ENCODE measurements at regions not wholly inside any gene's neighbourhood (a gene's known extent, or its start where the extent isn't known, plus 50 kb on each side); places are given as distances from the start of the nearest gene placed in this dataset.

GRCh38 chr2:217689053-217689452 is 313.7 kb downstream of the TNS1 start:
- DNase-seq (ENCODE audit: low read depth) = no peak

- DNase-seq (ENCODE audit: low read depth) = no peak
Measured at GRCh38 chr2:217688494-217688893, 314.3 kb downstream of the TNS1 start.

- DNase-seq (ENCODE audit: low read depth) = no peak
Measured at GRCh38 chr2:217687771-217688170, 315.0 kb downstream of the TNS1 start.

- DNase-seq (ENCODE audit: low read depth) = peak; percentile 99
Measured at GRCh38 chr2:217685255-217685605, 317.6 kb downstream of the TNS1 start.

GRCh38 chr2:217684431-217685254 is 318.2 kb downstream of the TNS1 start:
- DNase-seq (ENCODE audit: low read depth) = no peak

- no peak for DNase-seq (ENCODE audit: low read depth)
Measured at GRCh38 chr2:217683106-217683870, 319.5 kb downstream of the TNS1 start.

- no peak for DNase-seq (ENCODE audit: low read depth)
Measured at GRCh38 chr2:217681791-217682190, 321.0 kb downstream of the TNS1 start.

GRCh38 chr2:217680381-217680780 is 322.4 kb downstream of the TNS1 start:
- DNase-seq (ENCODE audit: low read depth) = no peak

- DNase-seq (ENCODE audit: low read depth) = no peak
Measured at GRCh38 chr2:217673627-217674026, 329.2 kb downstream of the TNS1 start.

GRCh38 chr2:217672472-217672871 is 330.3 kb downstream of the TNS1 start:
- no peak for DNase-seq (ENCODE audit: low read depth)

GRCh38 chr2:217671871-217672270 is 330.9 kb downstream of the TNS1 start:
- DNase-seq (ENCODE audit: low read depth) = no peak

- no peak for DNase-seq (ENCODE audit: low read depth)
Measured at GRCh38 chr2:217671075-217671474, 331.7 kb downstream of the TNS1 start.

GRCh38 chr2:217669831-217670230 is 333.0 kb downstream of the TNS1 start:
- DNase-seq (ENCODE audit: low read depth) = no peak

- no peak for DNase-seq (ENCODE audit: low read depth)
Measured at GRCh38 chr2:217667512-217667911, 335.3 kb downstream of the TNS1 start.

GRCh38 chr2:217667035-217667434 is 335.8 kb downstream of the TNS1 start:
- DNase-seq (ENCODE audit: low read depth) = no peak

- DNase-seq (ENCODE audit: low read depth) = peak; percentile 77
Measured at GRCh38 chr2:217666338-217666737, 336.5 kb downstream of the TNS1 start.

GRCh38 chr2:217664761-217665160 is 338.0 kb downstream of the TNS1 start:
- DNase-seq (ENCODE audit: low read depth) = no peak

GRCh38 chr2:217662984-217663602 is 339.7 kb downstream of the TNS1 start:
- DNase-seq (ENCODE audit: low read depth) = peak; percentile 41

GRCh38 chr2:217661378-217661777 is 341.4 kb downstream of the TNS1 start:
- DNase-seq (ENCODE audit: low read depth) = no peak

GRCh38 chr2:217660423-217660822 is 342.4 kb downstream of the TNS1 start:
- no peak for DNase-seq (ENCODE audit: low read depth)

GRCh38 chr2:217658806-217659205 is 344.0 kb downstream of the TNS1 start:
- DNase-seq (ENCODE audit: low read depth) = no peak

- no peak for DNase-seq (ENCODE audit: low read depth)
Measured at GRCh38 chr2:217657252-217657651, 345.5 kb downstream of the TNS1 start.

GRCh38 chr2:217656316-217656715 is 346.5 kb downstream of the TNS1 start:
- peak; percentile 47 for DNase-seq (ENCODE audit: low read depth)
